Trophoblast cell (in vitro differentiated cells and primary cell): ENCODE measurements at regions not wholly inside any gene's neighbourhood (a gene's known extent, or its start where the extent isn't known, plus 50 kb on each side); places are given as distances from the start of the nearest gene placed in this dataset.

Experiments used
- DNase-seq, 2 donors: peaks; one replicate each; pipeline ENCODE4 v3.0.0-alpha.2; 2016
- H2AFZ ChIP-seq: 2 replicates; pipeline ENCODE4 v1.6.1; 2013; ENCODE audit warnings: low read length, moderate library complexity, mild to moderate bottlenecking; ENCODE audit not compliant: insufficient read depth, poor library complexity
- H2AK5ac ChIP-seq: 2 replicates; pipeline ENCODE4 v1.6.1; 2013; ENCODE audit warnings: mild to moderate bottlenecking, low read length
- H2BK120ac ChIP-seq: 2 replicates; pipeline ENCODE4 v1.6.1; 2013; ENCODE audit warnings: low read length, mild to moderate bottlenecking, moderate library complexity; ENCODE audit not compliant: insufficient read depth, poor library complexity
- H2BK12ac ChIP-seq: 2 replicates; pipeline ENCODE4 v1.6.1; 2013; ENCODE audit warnings: mild to moderate bottlenecking, low read length, moderate library complexity
- H2BK5ac ChIP-seq: 2 replicates; pipeline ENCODE4 v1.6.1; 2013; ENCODE audit warnings: low read length, low read depth, moderate library complexity, mild to moderate bottlenecking; ENCODE audit not compliant: poor library complexity
- H3K14ac ChIP-seq: 2 replicates; pipeline ENCODE4 v1.6.1; 2013; ENCODE audit warnings: mild to moderate bottlenecking, low read length
- H3K18ac ChIP-seq: 2 replicates; pipeline ENCODE4 v1.6.1; 2013; ENCODE audit warnings: mild to moderate bottlenecking, low read length
- H3K23ac ChIP-seq: 2 replicates; pipeline ENCODE4 v1.6.1; 2013; ENCODE audit warnings: low read length
- H3K27ac ChIP-seq: 2 replicates; pipeline ENCODE4 v1.5.1; 2013; ENCODE audit warnings: low read depth, mild to moderate bottlenecking, inconsistent platforms, low read length, moderate library complexity
- H3K27me3 ChIP-seq: 2 replicates; pipeline ENCODE4 v1.6.1; 2013; ENCODE audit warnings: inconsistent platforms, mild to moderate bottlenecking, low read length, moderate library complexity; ENCODE audit not compliant: insufficient read depth
- H3K36me3 ChIP-seq, 2 experiments: 1 replicate in 1 of 2; 2 replicates in 1 of 2; pipeline ENCODE4 v1.6.1; 2013; ENCODE audit warnings: low read length in 2 of 2, mild to moderate bottlenecking in 2 of 2, moderate library complexity in 1 of 2; ENCODE audit not compliant: insufficient read depth in 2 of 2, control insufficient read depth in 1 of 2
- H3K4ac ChIP-seq: 2 replicates; pipeline ENCODE4 v1.6.1; 2013; ENCODE audit warnings: low read depth, mild to moderate bottlenecking, low read length, moderate library complexity
- H3K4me1 ChIP-seq, 2 experiments: 1 replicate in 1 of 2; 2 replicates in 1 of 2; pipeline ENCODE4 v1.6.1; 2013; ENCODE audit warnings: low read length in 2 of 2, mild to moderate bottlenecking in 2 of 2, moderate library complexity in 1 of 2; ENCODE audit not compliant: insufficient read depth in 2 of 2, control insufficient read depth in 1 of 2
- H3K4me2 ChIP-seq: 2 replicates; pipeline ENCODE4 v1.6.1; 2013; ENCODE audit warnings: inconsistent platforms, mild to moderate bottlenecking, low read length, moderate library complexity
- H3K4me3 ChIP-seq: 2 replicates; pipeline ENCODE4 v1.5.1; 2013; ENCODE audit warnings: mild to moderate bottlenecking, low read depth, low read length, inconsistent platforms
- H3K79me1 ChIP-seq: one replicate; pipeline ENCODE4 v1.6.1; 2013; ENCODE audit warnings: low read length
- H3K79me2 ChIP-seq: 2 replicates; pipeline ENCODE4 v1.6.1; 2013; ENCODE audit warnings: low read length, mild to moderate bottlenecking; ENCODE audit not compliant: control insufficient read depth, insufficient read depth, poor library complexity
- H3K9ac ChIP-seq: 2 replicates; pipeline ENCODE4 v1.6.1; 2013; ENCODE audit warnings: mild to moderate bottlenecking, low read length
- H3K9me3 ChIP-seq: 2 replicates; pipeline ENCODE4 v1.6.1; 2013; ENCODE audit warnings: low read depth, mild to moderate bottlenecking, control low read depth, inconsistent platforms, low read length; ENCODE audit not compliant: insufficient read depth
- H4K12ac ChIP-seq: 2 replicates; pipeline ENCODE4 v1.6.1; 2013; ENCODE audit warnings: low read depth, mild to moderate bottlenecking, low read length, moderate library complexity
- H4K8ac ChIP-seq: 2 replicates; pipeline ENCODE4 v1.6.1; 2013; ENCODE audit warnings: low read depth, mild to moderate bottlenecking, low read length, moderate library complexity
- H4K91ac ChIP-seq: one replicate; pipeline ENCODE4 v1.6.1; 2013; ENCODE audit warnings: low read depth, mild to moderate bottlenecking, low read length, moderate library complexity
- WGBS: extraction: QIAGEN DNeasy Blood & Tissue Kit; methylation state at CpG from one replicate; pipeline ENCODE4 v1.1.7; 2013; ENCODE audit warnings: missing lambda C conversion rate; ENCODE audit not compliant: insufficient read length, insufficient coverage; ENCODE audit errors: extremely low coverage; 5-methylcytosine and 5-hydroxymethylcytosine counted together

DNA sequence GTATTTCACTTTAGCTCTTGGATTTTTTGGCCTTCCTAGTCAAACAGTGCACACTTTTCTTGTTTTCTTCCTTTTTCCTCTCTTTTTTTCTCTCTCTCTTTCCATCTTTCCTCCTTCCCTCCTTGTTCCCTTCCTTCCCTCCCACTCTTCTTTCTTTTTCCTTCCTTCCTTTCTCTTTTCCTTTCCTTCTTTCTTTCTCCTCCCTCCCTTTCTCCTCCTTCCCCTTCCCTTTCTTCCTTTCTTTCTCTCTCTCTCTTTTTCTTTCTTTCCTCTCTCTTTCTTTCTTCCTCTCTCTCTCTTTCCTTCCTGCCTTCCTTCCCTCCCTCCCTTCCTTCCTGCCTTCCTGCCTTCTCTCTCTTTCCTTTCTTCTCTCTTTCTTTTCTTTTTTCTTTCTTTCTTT, 181.6 kb upstream of the ELAC2 start:
- no peak overlapping the region for H3K4me2 ChIP-seq
- no peak overlapping the region for H3K23ac ChIP-seq
- H2BK12ac ChIP-seq: no peak overlapping the region
- no peak overlapping the region for H4K91ac ChIP-seq
- no peak overlapping the region for H3K14ac ChIP-seq
- no peak overlapping the region for H3K18ac ChIP-seq
- H2AFZ ChIP-seq: no peak overlapping the region
- no peak for DNase-seq
- H2BK5ac ChIP-seq: no peak overlapping the region
- H2AK5ac ChIP-seq: no peak overlapping the region
- no peaks in the 10 kb centered on the region for H3K27me3 ChIP-seq
- H3K9ac ChIP-seq: no peak overlapping the region
- no peaks in the 10 kb centered on the region for H3K36me3 ChIP-seq
- H3K9me3 ChIP-seq: no peaks in the 10 kb centered on the region
- H3K27ac ChIP-seq: no peak overlapping the region
- no peak overlapping the region for H3K4ac ChIP-seq
- H4K8ac ChIP-seq: no peak overlapping the region
- no peak overlapping the region for H4K12ac ChIP-seq
- no peak overlapping the region for H2BK120ac ChIP-seq
- H3K4me3 ChIP-seq: no peak overlapping the region
- peaks cover 6 to 11% of the 10 kb centered on the region in 2 experiments for H3K4me1 ChIP-seq
- no peaks in the 10 kb centered on the region for H3K79me2 ChIP-seq
- peaks cover 3% of the 10 kb centered on the region for H3K79me1 ChIP-seq

DNA sequence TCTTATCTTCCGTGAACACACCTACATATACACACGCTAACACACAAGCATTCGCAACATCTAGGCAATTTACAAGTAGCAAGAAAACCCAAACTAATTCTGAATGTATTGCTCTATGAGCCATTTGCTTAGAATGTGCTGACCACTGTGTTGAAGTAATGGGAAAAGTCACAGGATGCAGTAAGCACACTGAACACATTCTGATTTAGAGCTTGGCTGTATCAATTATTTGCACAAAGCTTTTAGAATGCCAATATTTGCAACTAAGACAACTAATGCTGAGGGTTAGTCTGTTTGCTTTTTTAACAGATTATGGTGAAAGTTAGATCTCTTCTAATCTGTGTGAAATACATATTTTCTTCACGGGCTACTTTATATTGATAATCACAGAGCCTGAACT, 179.8 kb upstream of the ELAC2 start:
- H3K9ac ChIP-seq: no peak overlapping the region
- peaks cover 3% of the 10 kb centered on the region for H3K79me1 ChIP-seq
- no peaks in the 10 kb centered on the region for H3K9me3 ChIP-seq
- H3K4me3 ChIP-seq: no peak overlapping the region
- H3K79me2 ChIP-seq: no peaks in the 10 kb centered on the region
- H4K8ac ChIP-seq: no peak overlapping the region
- H3K27me3 ChIP-seq: no peaks in the 10 kb centered on the region
- no peak overlapping the region for H2AK5ac ChIP-seq
- no peak overlapping the region for H3K4me2 ChIP-seq
- peaks cover 2 to 4% of the 10 kb centered on the region in 2 experiments for H3K4me1 ChIP-seq
- H2BK120ac ChIP-seq: no peak overlapping the region
- H2AFZ ChIP-seq: no peak overlapping the region
- H3K36me3 ChIP-seq: no peaks in the 10 kb centered on the region
- H2BK5ac ChIP-seq: no peak overlapping the region
- H2BK12ac ChIP-seq: no peak overlapping the region
- WGBS: 100% methylated on average over 2 of the region's 4 CpGs
- no peak overlapping the region for H3K23ac ChIP-seq
- no peak overlapping the region for H4K91ac ChIP-seq
- no peak overlapping the region for H3K27ac ChIP-seq
- H3K4ac ChIP-seq: no peak overlapping the region
- H3K18ac ChIP-seq: no peak overlapping the region
- no peak for DNase-seq
- no peak overlapping the region for H4K12ac ChIP-seq
- no peak overlapping the region for H3K14ac ChIP-seq

DNA sequence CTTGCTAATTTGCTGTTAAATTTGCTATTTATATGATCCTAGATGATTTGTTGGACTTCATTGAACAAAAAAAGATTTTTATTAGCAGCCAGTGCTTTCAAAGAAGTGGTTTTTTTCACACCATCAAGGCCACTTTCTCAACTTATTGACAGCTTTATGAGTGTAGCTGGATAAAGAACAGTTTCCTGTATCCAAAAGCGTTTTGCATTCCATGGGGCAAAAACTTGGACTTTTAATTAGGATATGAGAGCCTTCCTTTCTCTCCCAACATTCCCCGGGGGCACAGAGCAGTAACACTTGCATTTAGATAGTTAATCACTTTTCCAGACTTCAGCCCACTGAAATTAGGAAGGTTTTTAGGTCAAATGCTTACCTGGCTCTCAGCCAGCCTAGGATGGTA, 177.1 kb upstream of the ELAC2 start:
- no peak overlapping the region for H2BK120ac ChIP-seq
- no peak overlapping the region for H3K4me3 ChIP-seq
- no CpG with 5 or more reads among the region's 2 CpGs for WGBS
- H2AFZ ChIP-seq: no peak overlapping the region
- H3K36me3 ChIP-seq: no peaks in the 10 kb centered on the region
- no peak overlapping the region for H3K14ac ChIP-seq
- no peak overlapping the region for H4K12ac ChIP-seq
- H2BK12ac ChIP-seq: no peak overlapping the region
- H3K18ac ChIP-seq: no peak overlapping the region
- DNase-seq: no peak
- H3K4me2 ChIP-seq: peak overlapping the region; percentile 10
- no peaks in the 10 kb centered on the region for H3K79me2 ChIP-seq
- H3K79me1 ChIP-seq: peaks cover 3% of the 10 kb centered on the region
- no peak overlapping the region for H3K27ac ChIP-seq
- no peak overlapping the region for H2BK5ac ChIP-seq
- no peak overlapping the region for H3K9ac ChIP-seq
- H3K4ac ChIP-seq: no peak overlapping the region
- peaks cover 2% of the 10 kb centered on the region for H3K9me3 ChIP-seq
- H3K4me1 ChIP-seq: peaks cover 2 to 3% of the 10 kb centered on the region in 2 experiments
- H3K27me3 ChIP-seq: no peaks in the 10 kb centered on the region
- no peak overlapping the region for H4K91ac ChIP-seq
- H4K8ac ChIP-seq: no peak overlapping the region
- no peak overlapping the region for H2AK5ac ChIP-seq
- no peak overlapping the region for H3K23ac ChIP-seq

DNA sequence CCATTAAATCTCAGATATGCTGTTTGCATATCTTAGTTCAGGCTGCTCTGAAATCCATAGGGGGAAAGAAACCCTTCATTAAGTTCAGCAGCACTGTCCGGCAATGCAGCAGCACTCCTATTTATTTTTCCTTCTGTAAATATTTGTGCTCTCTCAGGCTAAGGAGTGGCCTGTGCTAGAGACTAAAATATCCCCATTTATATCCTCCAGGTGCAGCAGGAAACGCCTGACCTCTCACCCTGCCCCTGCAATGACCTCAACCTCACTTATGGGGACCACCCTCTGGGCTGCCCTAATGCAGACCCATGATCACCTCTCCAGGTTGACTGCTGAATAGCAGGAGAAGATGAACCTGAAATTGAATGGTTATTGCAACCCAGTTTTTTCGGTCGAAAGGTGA, 165.0 kb upstream of the ELAC2 start:
- Histone ChIP-seq H2AK5ac (no peak overlapping the region), H2BK12ac (no peak overlapping the region), H3K79me1 (peaks cover 1% of the 10 kb centered on the region), H3K9me3 (no peaks in the 10 kb centered on the region), H4K8ac (no peak overlapping the region), H2AFZ (no peak overlapping the region), H2BK5ac (no peak overlapping the region), H3K4me1 (no peaks in the 10 kb centered on the region), H3K4me3 (no peak overlapping the region), H3K23ac (no peak overlapping the region), H3K4ac (no peak overlapping the region), H2BK120ac (no peak overlapping the region), H3K27ac (no peak overlapping the region), H3K14ac (no peak overlapping the region), H3K36me3 (no peaks in the 10 kb centered on the region), H3K27me3 (no peaks in the 10 kb centered on the region), H3K18ac (no peak overlapping the region), H4K12ac (no peak overlapping the region), H3K4me2 (no peak overlapping the region), H4K91ac (no peak overlapping the region), H3K79me2 (no peaks in the 10 kb centered on the region), H3K9ac (no peak overlapping the region)
- WGBS: no CpG with 5 or more reads among the region's 4 CpGs
- DNase-seq: no peak

DNA sequence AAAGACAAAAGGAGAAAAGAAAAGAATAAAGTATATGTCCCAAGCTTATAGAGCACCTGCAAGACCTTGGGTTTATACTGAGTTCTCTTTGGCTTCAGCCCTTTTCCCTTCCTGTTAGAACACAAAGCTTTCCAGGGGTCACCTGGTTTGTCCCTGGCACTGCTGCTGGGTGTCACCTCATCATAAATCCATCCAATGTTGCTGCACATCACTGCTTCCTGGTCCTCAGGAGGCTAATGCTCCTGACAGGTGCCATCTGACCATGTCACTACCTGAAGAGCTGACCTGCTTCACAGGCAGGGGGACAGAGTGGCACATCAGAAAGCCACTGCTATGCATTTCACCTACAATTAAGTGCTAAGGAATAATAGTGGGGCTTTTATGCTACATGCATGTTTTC, 164.6 kb upstream of the ELAC2 start:
- Histone ChIP-seq H2AK5ac (no peak overlapping the region), H3K36me3 (no peaks in the 10 kb centered on the region), H3K4ac (no peak overlapping the region), H4K12ac (no peak overlapping the region), H3K4me2 (no peak overlapping the region), H3K9ac (no peak overlapping the region), H2BK12ac (no peak overlapping the region), H2BK5ac (no peak overlapping the region), H3K4me3 (no peak overlapping the region), H3K79me2 (no peaks in the 10 kb centered on the region), H3K14ac (no peak overlapping the region), H3K9me3 (no peaks in the 10 kb centered on the region), H4K91ac (no peak overlapping the region), H3K18ac (no peak overlapping the region), H3K27me3 (no peaks in the 10 kb centered on the region), H3K79me1 (peaks cover 1% of the 10 kb centered on the region), H4K8ac (no peak overlapping the region), H3K27ac (no peak overlapping the region), H3K4me1 (no peaks in the 10 kb centered on the region), H3K23ac (no peak overlapping the region), H2AFZ (no peak overlapping the region), H2BK120ac (no peak overlapping the region)
- no peak for DNase-seq
